Keratinocyte (primary cell): ENCODE measurements at regions not wholly inside any gene's neighbourhood (a gene's known extent, or its start where the extent isn't known, plus 50 kb on each side); places are given as distances from the start of the nearest gene placed in this dataset.

Experiments used
- DNase-seq: peaks from one replicate; pipeline ENCODE4 v3.0.0-alpha.2; 2011; ENCODE audit warnings: low read depth, missing footprints, low spot score
- FAIRE-seq: peaks from 2 replicates; lab custom pipeline; 2011; peaks lifted over from hg19 to GRCh38; lab: Jason Lieb, UNC
- H2AFZ ChIP-seq: 2 replicates; pipeline ENCODE4 v1.6.0; 2012; ENCODE audit warnings: low read length, control low read depth, inconsistent platforms; ENCODE audit not compliant: control insufficient read depth
- H3K27ac ChIP-seq: 2 replicates; pipeline ENCODE4 v1.5.1; 2011; ENCODE audit warnings: low read length; ENCODE audit not compliant: control insufficient read depth, insufficient read depth
- H3K27me3 ChIP-seq: 3 replicates; pipeline ENCODE4 v1.6.0; 2011; ENCODE audit warnings: low read length; ENCODE audit not compliant: control insufficient read depth, insufficient read depth; ENCODE audit errors: extremely low read depth
- H3K36me3 ChIP-seq, 2 experiments: 2 replicates in 1 of 2; 3 replicates in 1 of 2; pipeline ENCODE4 v1.5.1; 2011; ENCODE audit warnings: low read length in 2 of 2, mild to moderate bottlenecking in 1 of 2; ENCODE audit not compliant: control insufficient read depth in 2 of 2, insufficient read depth in 2 of 2; ENCODE audit errors: extremely low read depth in 1 of 2
- H3K4me1 ChIP-seq: 3 replicates; pipeline ENCODE4 v1.5.1; 2011; ENCODE audit warnings: low read length; ENCODE audit not compliant: control insufficient read depth, insufficient read depth; ENCODE audit errors: extremely low read depth
- H3K4me2 ChIP-seq: 3 replicates; pipeline ENCODE4 v1.6.0; 2011; ENCODE audit warnings: low read depth, low read length; ENCODE audit not compliant: control insufficient read depth, insufficient read depth; ENCODE audit errors: extremely low read depth
- H3K4me3 ChIP-seq, 3 experiments: fragments of 200-600 bp in 1 of 3; sonication (generic) in 1 of 3; 2 replicates in 2 of 3; 3 replicates in 1 of 3; pipeline ENCODE4 v1.5.1; 2011 to 2016; ENCODE audit warnings: low read length in 3 of 3, mild to moderate bottlenecking in 3 of 3, control low read depth in 2 of 3, inconsistent platforms in 1 of 3, low read depth in 1 of 3, mixed read lengths in 1 of 3, mixed run types in 1 of 3, moderate library complexity in 1 of 3; ENCODE audit not compliant: control insufficient read depth in 2 of 3, insufficient read depth in 2 of 3; ENCODE audit errors: extremely low read depth in 1 of 3
- H3K79me2 ChIP-seq: 2 replicates; pipeline ENCODE4 v1.6.0; 2012; ENCODE audit warnings: low read length; ENCODE audit not compliant: control insufficient read depth, insufficient read depth
- H3K9ac ChIP-seq: 3 replicates; pipeline ENCODE4 v1.6.0; 2011; ENCODE audit warnings: low read length; ENCODE audit not compliant: control insufficient read depth, insufficient read depth; ENCODE audit errors: extremely low read depth
- H3K9me1 ChIP-seq: 3 replicates; pipeline ENCODE4 v1.6.0; 2011; ENCODE audit warnings: low read length; ENCODE audit not compliant: control insufficient read depth, insufficient read depth; ENCODE audit errors: extremely low read depth
- H3K9me3 ChIP-seq: 2 replicates; pipeline ENCODE4 v1.5.1; 2012; ENCODE audit warnings: low read depth, low read length; ENCODE audit not compliant: control insufficient read depth
- H4K20me1 ChIP-seq: 3 replicates; pipeline ENCODE4 v1.6.0; 2011; ENCODE audit warnings: low read length; ENCODE audit not compliant: control insufficient read depth, insufficient read depth; ENCODE audit errors: extremely low read depth
- EZH2 ChIP-seq: IDR thresholded peaks from one replicate; pipeline ENCODE4 v1.6.1; 2012; ENCODE audit warnings: inconsistent platforms, mild to moderate bottlenecking, low read length, moderate library complexity
- dilution Hi-C: fragments of 300-500 bp; cut with MboI; formaldehyde crosslinking; loops from one replicate; pipeline ENCODE4 v1.7.0; 2020; ENCODE audit warnings: low sequenced_read_pairs; ENCODE audit not compliant: extremely low pct_ligation_motif_present
- TF ChIP-seq, protein P1 (sequence below), 3 experiments: IDR thresholded peaks in 1 of 3; conservative IDR thresholded peaks in 1 of 3; optimal IDR thresholded peaks in 1 of 3; 2 replicates in 2 of 3; 3 replicates in 1 of 3; pipeline versions ENCODE3 to v1.5.1; 2011; ENCODE audit warnings: low read length in 3 of 3, mild to moderate bottlenecking in 3 of 3, moderate library complexity in 2 of 3, control low read depth in 1 of 3, inconsistent platforms in 1 of 3; ENCODE audit not compliant: insufficient read depth in 2 of 3; ENCODE audit errors: extremely low read depth in 1 of 3

DNA sequence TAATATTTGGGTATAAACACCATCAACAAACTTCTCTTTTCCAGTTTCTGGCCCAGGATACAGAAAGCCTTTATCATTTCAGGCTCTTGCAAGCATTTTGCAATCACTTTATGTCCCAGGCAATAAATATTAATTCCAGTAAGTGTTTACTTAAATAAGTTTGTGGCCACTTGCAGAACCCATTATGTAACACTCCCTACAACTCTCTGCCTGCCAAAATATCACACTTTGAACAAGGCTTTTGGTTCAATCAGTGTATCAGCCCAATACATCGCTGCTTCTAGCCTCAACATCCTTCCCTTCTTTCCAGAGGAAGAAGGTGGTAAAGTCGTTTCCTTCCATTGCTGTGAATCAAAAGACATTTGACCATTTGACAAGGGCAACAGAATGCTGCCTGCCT, 203.0 kb upstream of the USP25 start:
- no peak for FAIRE-seq
- Histone ChIP-seq H4K20me1 (no peaks in the 10 kb centered on the region), H3K36me3 (no peaks in the 10 kb centered on the region), H3K27me3 (peaks cover 11% of the 10 kb centered on the region), H3K27ac (no peak overlapping the region), H2AFZ (no peak overlapping the region), H3K9ac (no peak overlapping the region), H3K79me2 (no peaks in the 10 kb centered on the region), H3K4me2 (no peak overlapping the region), H3K9me1 (no peaks in the 10 kb centered on the region), H3K4me1 (no peaks in the 10 kb centered on the region), H3K9me3 (no peaks in the 10 kb centered on the region), H3K4me3 (no peak overlapping the region)
- TF ChIP-seq, protein P1, sequence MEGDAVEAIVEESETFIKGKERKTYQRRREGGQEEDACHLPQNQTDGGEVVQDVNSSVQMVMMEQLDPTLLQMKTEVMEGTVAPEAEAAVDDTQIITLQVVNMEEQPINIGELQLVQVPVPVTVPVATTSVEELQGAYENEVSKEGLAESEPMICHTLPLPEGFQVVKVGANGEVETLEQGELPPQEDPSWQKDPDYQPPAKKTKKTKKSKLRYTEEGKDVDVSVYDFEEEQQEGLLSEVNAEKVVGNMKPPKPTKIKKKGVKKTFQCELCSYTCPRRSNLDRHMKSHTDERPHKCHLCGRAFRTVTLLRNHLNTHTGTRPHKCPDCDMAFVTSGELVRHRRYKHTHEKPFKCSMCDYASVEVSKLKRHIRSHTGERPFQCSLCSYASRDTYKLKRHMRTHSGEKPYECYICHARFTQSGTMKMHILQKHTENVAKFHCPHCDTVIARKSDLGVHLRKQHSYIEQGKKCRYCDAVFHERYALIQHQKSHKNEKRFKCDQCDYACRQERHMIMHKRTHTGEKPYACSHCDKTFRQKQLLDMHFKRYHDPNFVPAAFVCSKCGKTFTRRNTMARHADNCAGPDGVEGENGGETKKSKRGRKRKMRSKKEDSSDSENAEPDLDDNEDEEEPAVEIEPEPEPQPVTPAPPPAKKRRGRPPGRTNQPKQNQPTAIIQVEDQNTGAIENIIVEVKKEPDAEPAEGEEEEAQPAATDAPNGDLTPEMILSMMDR (optimal IDR thresholded peaks at IDR 0.05 in 1 of 3, IDR thresholded peaks at IDR 0.05 in 1 of 3, conservative IDR thresholded peaks at IDR 0.05 in 1 of 3; ENCODE audit: extremely low read depth in 1 of 3, insufficient read depth in 2 of 3, low read length in 3 of 3) = no peak
- TF ChIP-seq EZH2 = no peak
- no peak for DNase-seq
- dilution Hi-C loops = no loop called here

DNA sequence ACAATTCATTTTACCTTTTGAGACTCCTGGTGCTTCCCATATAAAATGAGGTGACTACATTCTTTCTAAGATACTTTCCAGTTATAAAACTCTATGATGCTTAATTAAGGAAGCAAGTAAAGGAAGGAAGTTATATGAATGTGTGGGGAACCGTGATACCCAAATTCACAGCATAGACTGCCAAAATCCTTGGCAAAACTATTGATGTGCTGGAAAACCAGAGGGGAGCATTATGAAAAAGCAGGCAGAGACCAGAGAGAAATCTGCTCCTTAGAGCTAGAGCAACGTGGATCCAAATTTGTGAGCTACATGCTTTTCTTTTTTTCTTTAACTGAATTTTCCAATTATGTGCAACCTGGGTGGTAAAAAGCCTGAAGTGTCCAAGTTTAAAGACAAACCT, 201.4 kb upstream of the USP25 start:
- Histone ChIP-seq H4K20me1 (no peaks in the 10 kb centered on the region), H3K4me3 (no peak overlapping the region), H3K27me3 (peaks cover 13% of the 10 kb centered on the region), H3K9ac (no peak overlapping the region), H3K36me3 (no peaks in the 10 kb centered on the region), H3K79me2 (no peaks in the 10 kb centered on the region), H3K4me1 (no peaks in the 10 kb centered on the region), H3K4me2 (no peak overlapping the region), H3K27ac (no peak overlapping the region), H3K9me1 (no peaks in the 10 kb centered on the region), H3K9me3 (no peaks in the 10 kb centered on the region), H2AFZ (no peak overlapping the region)
- DNase-seq (no peak), FAIRE-seq (no peak)
- dilution Hi-C loops = no loop called here
- TF ChIP-seq, protein P1 (optimal IDR thresholded peaks at IDR 0.05 in 1 of 3, IDR thresholded peaks at IDR 0.05 in 1 of 3, conservative IDR thresholded peaks at IDR 0.05 in 1 of 3; ENCODE audit: extremely low read depth in 1 of 3, insufficient read depth in 2 of 3, low read length in 3 of 3) = no peak
- TF ChIP-seq EZH2 = no peak
